ENCODE measurements at regions not wholly inside any gene's neighbourhood (a gene's known extent, or its start where the extent isn't known, plus 50 kb on each side); places are given as distances from the start of the nearest gene placed in this dataset.

- H3K9me3 ChIP-seq (ENCODE audit: insufficient read depth, low read depth, low read length): peaks cover 21% of the 10 kb centered on the region
- H3K27ac ChIP-seq (ENCODE audit: low read length): no peak overlapping the region
- no peaks in the 10 kb centered on the region for H3K36me3 ChIP-seq (ENCODE audit: insufficient read depth, low read depth, low read length)
Measured at GRCh38 chr2:211026109-211026508, 469.7 kb downstream of the CPS1 start.

DNA sequence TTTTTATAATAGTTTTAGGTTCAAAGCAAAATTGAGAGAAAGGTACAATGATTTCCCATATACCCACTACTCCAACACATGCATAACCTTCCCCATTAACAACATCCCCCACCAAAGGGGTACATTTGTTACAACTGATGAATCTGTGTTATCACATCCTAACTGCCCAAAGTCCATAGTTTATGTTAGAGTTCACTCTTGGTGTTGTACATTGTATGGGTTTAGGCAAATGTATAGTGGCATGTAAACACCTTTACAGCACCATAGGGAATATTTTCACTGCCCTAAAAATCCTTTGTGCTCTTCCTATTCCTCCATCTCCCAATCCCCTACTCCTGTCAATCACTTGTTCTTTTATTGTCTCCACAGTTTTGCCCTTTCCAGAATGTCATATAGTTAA is 471.6 kb downstream of the CPS1 start:
- H3K27ac ChIP-seq (ENCODE audit: low read length): no peak overlapping the region
- no peak overlapping the region for H3K4me3 ChIP-seq (ENCODE audit: low read length)
- H3K9me3 ChIP-seq (ENCODE audit: insufficient read depth, low read depth, low read length): peaks cover 21% of the 10 kb centered on the region
- no peaks in the 10 kb centered on the region for H3K36me3 ChIP-seq (ENCODE audit: insufficient read depth, low read depth, low read length)
- H3K27me3 ChIP-seq (ENCODE audit: insufficient read depth, low read length): no peaks in the 10 kb centered on the region
- no peak overlapping the region for H3K9ac ChIP-seq (ENCODE audit: low read depth, low read length)
- H3K4me1 ChIP-seq (ENCODE audit: insufficient read depth, low read length): no peaks in the 10 kb centered on the region

More at GRCh38 chr2:211026109-211026508, 469.7 kb downstream of the CPS1 start:
- Histone ChIP-seq H3K27me3 (ENCODE audit: insufficient read depth, low read length) (no peaks in the 10 kb centered on the region), H3K4me3 (ENCODE audit: low read length) (no peak overlapping the region), H3K9ac (ENCODE audit: low read depth, low read length) (no peak overlapping the region), H3K4me1 (ENCODE audit: insufficient read depth, low read length) (no peaks in the 10 kb centered on the region)

- no peak overlapping the region for H3K27ac ChIP-seq (ENCODE audit: low read length)
- H3K36me3 ChIP-seq (ENCODE audit: insufficient read depth, low read depth, low read length): no peaks in the 10 kb centered on the region
- no peaks in the 10 kb centered on the region for H3K4me1 ChIP-seq (ENCODE audit: insufficient read depth, low read length)
- H3K27me3 ChIP-seq (ENCODE audit: insufficient read depth, low read length): no peaks in the 10 kb centered on the region
- H3K4me3 ChIP-seq (ENCODE audit: low read length): no peak overlapping the region
- H3K9ac ChIP-seq (ENCODE audit: low read depth, low read length): no peak overlapping the region
- H3K9me3 ChIP-seq (ENCODE audit: insufficient read depth, low read depth, low read length): no peaks in the 10 kb centered on the region
Measured at GRCh38 chr2:211033765-211034164, 477.4 kb downstream of the CPS1 start.

DNA sequence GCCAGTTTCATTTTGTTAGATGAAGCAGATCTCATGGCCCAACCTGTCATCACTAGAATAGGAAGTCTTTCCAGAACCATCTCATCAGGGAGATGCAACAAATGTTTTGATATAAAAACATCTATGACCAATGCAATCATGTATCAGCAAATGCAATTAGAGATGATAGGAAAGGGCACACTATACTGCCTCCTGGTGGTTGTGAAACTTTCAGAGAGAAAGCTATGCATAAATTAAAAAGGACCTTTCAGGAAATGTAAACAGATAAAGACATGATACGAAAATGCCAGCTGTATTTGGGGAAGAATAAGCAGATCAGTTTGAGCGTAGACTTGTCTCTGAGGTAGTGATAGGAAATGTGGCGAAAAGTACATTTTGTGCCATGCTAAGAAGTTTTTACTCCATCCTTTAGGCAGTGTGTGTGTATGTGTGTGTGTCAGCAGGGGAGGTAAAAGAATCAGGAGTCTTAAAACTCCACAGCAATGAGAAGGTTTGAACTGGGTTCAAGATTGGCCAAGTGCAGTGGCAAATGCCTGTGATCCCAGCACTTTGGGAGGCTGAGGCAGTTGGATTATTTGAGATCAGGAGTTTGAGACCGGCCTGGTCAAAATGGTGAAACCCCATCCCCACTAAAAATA is 479.3 kb downstream of the CPS1 start:
- Histone ChIP-seq H3K36me3 (ENCODE audit: insufficient read depth, low read depth, low read length) (no peaks in the 10 kb centered on the region), H3K4me1 (ENCODE audit: insufficient read depth, low read length) (no peaks in the 10 kb centered on the region), H3K4me3 (ENCODE audit: low read length) (no peak overlapping the region), H3K9me3 (ENCODE audit: insufficient read depth, low read depth, low read length) (no peaks in the 10 kb centered on the region), H3K27me3 (ENCODE audit: insufficient read depth, low read length) (no peaks in the 10 kb centered on the region), H3K9ac (ENCODE audit: low read depth, low read length) (no peak overlapping the region), H3K27ac (ENCODE audit: low read length) (no peak overlapping the region)

- H3K4me1 ChIP-seq (ENCODE audit: insufficient read depth, low read length): no peaks in the 10 kb centered on the region
- H3K4me3 ChIP-seq (ENCODE audit: low read length): no peak overlapping the region
- no peak overlapping the region for H3K9ac ChIP-seq (ENCODE audit: low read depth, low read length)
- no peaks in the 10 kb centered on the region for H3K36me3 ChIP-seq (ENCODE audit: insufficient read depth, low read depth, low read length)
- H3K9me3 ChIP-seq (ENCODE audit: insufficient read depth, low read depth, low read length): no peaks in the 10 kb centered on the region
- no peaks in the 10 kb centered on the region for H3K27me3 ChIP-seq (ENCODE audit: insufficient read depth, low read length)
- no peak overlapping the region for H3K27ac ChIP-seq (ENCODE audit: low read length)
Measured at GRCh38 chr2:211045025-211045424, 488.6 kb downstream of the CPS1 start.

- H3K9ac ChIP-seq (ENCODE audit: low read depth, low read length): no peak overlapping the region
- no peak overlapping the region for H3K4me3 ChIP-seq (ENCODE audit: low read length)
- no peaks in the 10 kb centered on the region for H3K9me3 ChIP-seq (ENCODE audit: insufficient read depth, low read depth, low read length)
- H3K27ac ChIP-seq (ENCODE audit: low read length): no peak overlapping the region
- H3K36me3 ChIP-seq (ENCODE audit: insufficient read depth, low read depth, low read length): no peaks in the 10 kb centered on the region
- no peaks in the 10 kb centered on the region for H3K27me3 ChIP-seq (ENCODE audit: insufficient read depth, low read length)
- no peaks in the 10 kb centered on the region for H3K4me1 ChIP-seq (ENCODE audit: insufficient read depth, low read length)
Measured at GRCh38 chr2:211049321-211050018, 493.1 kb downstream of the CPS1 start.

DNA sequence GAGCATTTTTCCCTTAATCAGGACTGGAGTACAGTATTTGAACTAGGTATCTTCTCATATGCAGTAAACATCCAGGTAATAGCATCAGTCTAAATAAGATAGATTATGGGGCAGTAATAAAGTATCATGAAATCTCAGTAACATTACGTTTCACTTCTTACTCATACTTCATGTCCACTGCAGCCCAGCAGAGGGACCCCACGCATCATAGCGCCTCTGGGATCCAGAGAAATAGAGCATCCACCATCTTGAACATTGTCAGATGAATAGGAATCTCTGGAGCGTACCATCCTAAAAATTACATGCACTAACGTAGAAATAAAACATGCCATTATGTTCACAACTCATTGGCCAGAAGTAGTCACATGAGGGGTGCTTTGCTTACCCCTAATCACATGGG is 499.0 kb downstream of the CPS1 start:
- Histone ChIP-seq H3K36me3 (ENCODE audit: insufficient read depth, low read depth, low read length) (no peaks in the 10 kb centered on the region), H3K27ac (ENCODE audit: low read length) (no peak overlapping the region), H3K9ac (ENCODE audit: low read depth, low read length) (no peak overlapping the region), H3K9me3 (ENCODE audit: insufficient read depth, low read depth, low read length) (no peaks in the 10 kb centered on the region), H3K27me3 (ENCODE audit: insufficient read depth, low read length) (no peaks in the 10 kb centered on the region), H3K4me3 (ENCODE audit: low read length) (no peak overlapping the region), H3K4me1 (ENCODE audit: insufficient read depth, low read length) (no peaks in the 10 kb centered on the region)

GRCh38 chr2:211061612-211062296 is 505.4 kb downstream of the CPS1 start:
- Histone ChIP-seq H3K27me3 (ENCODE audit: insufficient read depth, low read length) (no peaks in the 10 kb centered on the region), H3K27ac (ENCODE audit: low read length) (no peak overlapping the region), H3K4me1 (ENCODE audit: insufficient read depth, low read length) (no peaks in the 10 kb centered on the region), H3K9me3 (ENCODE audit: insufficient read depth, low read depth, low read length) (no peaks in the 10 kb centered on the region), H3K9ac (ENCODE audit: low read depth, low read length) (no peak overlapping the region), H3K36me3 (ENCODE audit: insufficient read depth, low read depth, low read length) (no peaks in the 10 kb centered on the region), H3K4me3 (ENCODE audit: low read length) (no peak overlapping the region)

- Histone ChIP-seq H3K9me3 (ENCODE audit: insufficient read depth, low read depth, low read length) (no peaks in the 10 kb centered on the region), H3K9ac (ENCODE audit: low read depth, low read length) (no peak overlapping the region), H3K36me3 (ENCODE audit: insufficient read depth, low read depth, low read length) (no peaks in the 10 kb centered on the region), H3K27me3 (ENCODE audit: insufficient read depth, low read length) (no peaks in the 10 kb centered on the region), H3K27ac (ENCODE audit: low read length) (no peak overlapping the region), H3K4me1 (ENCODE audit: insufficient read depth, low read length) (no peaks in the 10 kb centered on the region), H3K4me3 (ENCODE audit: low read length) (no peak overlapping the region)
Measured at GRCh38 chr2:211062297-211062612, 505.9 kb downstream of the CPS1 start.

- no peaks in the 10 kb centered on the region for H3K4me1 ChIP-seq (ENCODE audit: insufficient read depth, low read length)
Measured at GRCh38 chr2:211067029-211067428, 510.6 kb downstream of the CPS1 start.

GRCh38 chr2:211068108-211068780 is 511.8 kb downstream of the CPS1 start:
- Histone ChIP-seq H3K4me1 (ENCODE audit: insufficient read depth, low read length) (no peaks in the 10 kb centered on the region), H3K27me3 (ENCODE audit: insufficient read depth, low read length) (no peaks in the 10 kb centered on the region), H3K27ac (ENCODE audit: low read length) (no peak overlapping the region), H3K9ac (ENCODE audit: low read depth, low read length) (no peak overlapping the region), H3K36me3 (ENCODE audit: insufficient read depth, low read depth, low read length) (no peaks in the 10 kb centered on the region), H3K9me3 (ENCODE audit: insufficient read depth, low read depth, low read length) (no peaks in the 10 kb centered on the region), H3K4me3 (ENCODE audit: low read length) (no peak overlapping the region)

More at GRCh38 chr2:211067029-211067428, 510.6 kb downstream of the CPS1 start:
- Histone ChIP-seq H3K4me3 (ENCODE audit: low read length) (no peak overlapping the region), H3K9me3 (ENCODE audit: insufficient read depth, low read depth, low read length) (no peaks in the 10 kb centered on the region), H3K9ac (ENCODE audit: low read depth, low read length) (no peak overlapping the region), H3K27me3 (ENCODE audit: insufficient read depth, low read length) (no peaks in the 10 kb centered on the region), H3K36me3 (ENCODE audit: insufficient read depth, low read depth, low read length) (no peaks in the 10 kb centered on the region), H3K27ac (ENCODE audit: low read length) (no peak overlapping the region)

All from iPS-20b (cell line).